K562 (cell line): ENCODE measurements at regions not wholly inside any gene's neighbourhood (a gene's known extent, or its start where the extent isn't known, plus 50 kb on each side); places are given as distances from the start of the nearest gene placed in this dataset.

Experiments used
- ATAC-seq: fragments of 200-7000 bp; cut with Tn5 transposase; 3 replicates; pipeline ENCODE4 v1.9.1; 2020; ENCODE audit warnings: moderate library complexity
- BruUV-seq: library from RNA; stranded (reverse); fragments of 400-500 nt; replicated peaks from 2 replicates; lab custom pipeline; 2021; lab: Mats Ljungman, UMichigan
- CTCF ChIA-PET: fragments of 300-600 bp; formaldehyde crosslinking; extraction: SDS; loops from one replicate; lab custom pipeline; 2021; ENCODE audit warnings: low intra/inter-chr PET ratio; lab: Yijun Ruan, JAX
- POLR2A ChIA-PET: fragments of 300-600, 350-650 bp; sonication (Branson Sonifier 250); formaldehyde crosslinking; extraction: SDS; loops from one replicate; lab custom pipeline; 2021; ENCODE audit warnings: antibody characterized with exemption, inconsistent platforms; lab: Yijun Ruan, JAX
- DNase-seq, 4 experiments: peaks; one replicate each; pipeline versions ENCODE4 v3.0.0 to v3.0.0-alpha.2; 2011 to 2018; ENCODE audit warnings: low spot score in 3 of 4, mixed read lengths in 3 of 4; ENCODE audit errors: extremely low read depth in 1 of 4
- FAIRE-seq: peaks from 2 replicates; lab custom pipeline; 2011; peaks lifted over from hg19 to GRCh38; lab: Jason Lieb, UNC
- H2AFZ ChIP-seq: 2 replicates; pipeline ENCODE4 v1.6.0; 2011; ENCODE audit warnings: low read depth, low read length, control low read depth, inconsistent platforms
- H3K27ac ChIP-seq: fragments of 200-600 bp; 3 replicates; pipeline ENCODE4 v1.8.0; 2011; ENCODE audit warnings: low read depth, mild to moderate bottlenecking, control low read depth, inconsistent platforms, low read length, moderate library complexity, mixed read lengths; ENCODE audit errors: extremely low read depth
- H3K27me3 ChIP-seq, 2 experiments: fragments of 300-600 bp in 1 of 2; 2 replicates in 1 of 2; 3 replicates in 1 of 2; pipeline versions ENCODE4 v1.6.0 to v1.8.0; 2011; ENCODE audit warnings: inconsistent platforms in 2 of 2, low read length in 2 of 2, mild to moderate bottlenecking in 1 of 2, mixed read lengths in 1 of 2, moderate library complexity in 1 of 2; ENCODE audit not compliant: control insufficient read depth in 2 of 2, insufficient read depth in 2 of 2
- H3K36me3 ChIP-seq: fragments of 300-600 bp; 3 replicates; pipeline ENCODE4 v1.8.0; 2011; ENCODE audit warnings: mild to moderate bottlenecking, low read length, inconsistent platforms; ENCODE audit not compliant: control insufficient read depth, insufficient read depth
- H3K4me1 ChIP-seq, 2 experiments: fragments of 200-600 bp in 1 of 2; replicated peaks in 1 of 2; 2 replicates in 1 of 2; 3 replicates in 1 of 2; pipeline versions ENCODE4 v1.5.1 to v1.8.0; 2011; ENCODE audit warnings: inconsistent platforms in 2 of 2, low read length in 2 of 2, mild to moderate bottlenecking in 1 of 2, mixed read lengths in 1 of 2, moderate library complexity in 1 of 2; ENCODE audit not compliant: control insufficient read depth in 2 of 2, insufficient read depth in 2 of 2
- H3K4me2 ChIP-seq: 2 replicates; pipeline ENCODE4 v1.6.1; 2011; ENCODE audit warnings: low read length, control low read depth, inconsistent platforms, mixed read lengths; ENCODE audit not compliant: insufficient read depth
- H3K4me3 ChIP-seq: fragments of 200-600 bp; sonication (generic), shearing (Covaris generic); 2 replicates; pipeline ENCODE4 v1.5.1; 2016; ENCODE audit warnings: control low read depth, inconsistent platforms
- H3K79me2 ChIP-seq: fragments of 200-600 bp; 3 replicates; pipeline ENCODE4 v1.8.0; 2011; ENCODE audit warnings: low read length, inconsistent platforms; ENCODE audit not compliant: control insufficient read depth, insufficient read depth
- H3K9ac ChIP-seq, 2 experiments: 2 replicates each; pipeline versions ENCODE4 v1.6.0 to v1.6.1; 2011; ENCODE audit warnings: low read depth in 2 of 2, low read length in 2 of 2, control low read depth in 1 of 2, inconsistent platforms in 1 of 2, mild to moderate bottlenecking in 1 of 2, mixed read lengths in 1 of 2; ENCODE audit not compliant: insufficient read depth in 1 of 2
- H3K9me1 ChIP-seq: one replicate; pipeline ENCODE4 v1.6.0; 2011; ENCODE audit warnings: inconsistent platforms, mild to moderate bottlenecking, low read length, moderate library complexity; ENCODE audit not compliant: control insufficient read depth, insufficient read depth
- H3K9me3 ChIP-seq: replicated peaks from 2 replicates; pipeline ENCODE4 v1.5.1; 2011; ENCODE audit warnings: low read depth, low read length, inconsistent platforms; ENCODE audit not compliant: control insufficient read depth, insufficient read depth
- H4K20me1 ChIP-seq: replicated peaks from 2 replicates; pipeline ENCODE4 v1.6.1; 2011; ENCODE audit warnings: low read length, inconsistent platforms, mixed read lengths; ENCODE audit not compliant: control insufficient read depth, insufficient read depth
- CEBPG ChIP-seq, 3 experiments: fragments of 200-800 bp in 1 of 3; sonication (Bioruptor generic) in 1 of 3; sonication (generic) in 1 of 3; formaldehyde crosslinking in 1 of 3; IDR thresholded peaks in 2 of 3; conservative IDR thresholded peaks in 1 of 3; 2 replicates each; pipeline versions ENCODE4 v1.6.1 to v1.8.0; 2016 to 2022; ENCODE audit warnings: missing compliant biosample characterization in 2 of 3, missing genetic modification characterization in 2 of 3, mild to moderate bottlenecking in 1 of 3, missing genetic modification reagents in 1 of 3
- MCM2 ChIP-seq: fragments of 450-650 bp; IDR thresholded peaks from 2 replicates; pipeline ENCODE4 v1.6.1; 2017; ENCODE audit warnings: low read depth, mild to moderate bottlenecking
- NKRF ChIP-seq: fragments of 450-650 bp; IDR thresholded peaks from 2 replicates; pipeline ENCODE4 v1.6.1; 2016; ENCODE audit warnings: borderline replicate concordance
- PHB2 ChIP-seq: fragments of 450-650 bp; IDR thresholded peaks from 2 replicates; pipeline ENCODE4 v1.6.1; 2017; ENCODE audit warnings: low read depth
- PTTG1 ChIP-seq: fragments of 450-650 bp; IDR thresholded peaks from 2 replicates; pipeline ENCODE4 v1.6.1; 2016; ENCODE audit warnings: low read depth, mild to moderate bottlenecking, missing genetic modification characterization, missing compliant biosample characterization
- RAD21 ChIP-seq, 2 experiments: fragments of 250-450 bp in 1 of 2; fragments of 450-650 bp in 1 of 2; sonication (Bioruptor Pico) in 1 of 2; formaldehyde crosslinking in 1 of 2; IDR thresholded peaks in 1 of 2; conservative IDR thresholded peaks in 1 of 2; 2 replicates each; pipeline versions ENCODE4 v1.4.0 to v1.8.0; 2020 to 2022; ENCODE audit warnings: mild to moderate bottlenecking in 2 of 2, moderate library complexity in 1 of 2
- RCOR1 ChIP-seq, 2 experiments: IDR thresholded peaks; 2 replicates each; pipeline ENCODE4 v1.6.1; 2012; ENCODE audit warnings: low read depth in 2 of 2, low read length in 2 of 2, borderline replicate concordance in 1 of 2, improper control_type of control experiment in 1 of 2
- ZNF232 ChIP-seq: sonication (generic); formaldehyde crosslinking; IDR thresholded peaks from 2 replicates; pipeline ENCODE4 v1.8.0; 2022; ENCODE audit warnings: mild to moderate bottlenecking, missing genetic modification reagents
- WGBS: fragments of 100-300 bp; shearing (Covaris generic); methylation state at CpG from one replicate; pipeline ENCODE4 v1.1.6; 2016; ENCODE audit warnings: low coverage, mixed read lengths; ENCODE audit not compliant: insufficient coverage; ENCODE audit errors: missing lambda C conversion rate; 5-methylcytosine and 5-hydroxymethylcytosine counted together
- in situ Hi-C: fragments of 300-500 bp; cut with MboI; formaldehyde crosslinking; loops from 4 replicates; pipeline ENCODE4 v1.15.0; 2018; ENCODE audit warnings: inconsistent platforms, mixed read lengths
- intact Hi-C: fragments of 100-400 bp; cut with micrococcal nuclease; formaldehyde crosslinking; loops from 2 replicates; pipeline ENCODE4 v1.14.2; 2022
- TF ChIP-seq, protein P1 (sequence below): fragments of 250-450 bp; sonication (Bioruptor Pico); IDR thresholded peaks from 2 replicates; pipeline ENCODE4 v1.4.0; 2020
- TF ChIP-seq, protein P2 (sequence below): fragments of 450-650 bp; conservative IDR thresholded peaks from 2 replicates; pipeline ENCODE4 v1.6.1; 2016; ENCODE audit warnings: missing genetic modification characterization, low read depth, mild to moderate bottlenecking, missing compliant biosample characterization, moderate library complexity

GRCh38 chr10:78617115-78617514 lies 451.7 kb upstream of the ZMIZ1 start:
- intact Hi-C loops (no loop called here), in situ Hi-C loops (no loop called here)
- no peak for FAIRE-seq
- no peaks in the 10 kb centered on the region for H3K36me3 ChIP-seq
- 0 out of 5 replicates have a peak, but pooled peaks cover 0 to 3% of the 10 kb centered on the region in 2 experiments for H3K27me3 ChIP-seq
- ChIA-PET POLR2A (interaction anchor here (1.5 to 1.9 kb wide), 2 partner anchors 9 to 34 kb away, joined by 3 to 8 read pairs; no protein-coding TSS in a partner anchor), CTCF (no interaction called here)
- ATAC-seq, result no peak
- WGBS, result 2% methylated on average over 3 of the region's 3 CpGs
- no peaks in the 10 kb centered on the region for H3K9me1 ChIP-seq
- H3K9ac ChIP-seq, result no peak overlapping the region
- no peaks in the 10 kb centered on the region for H3K9me3 ChIP-seq
- H3K4me3 ChIP-seq, result no peak overlapping the region
- H3K79me2 ChIP-seq, result no peaks in the 10 kb centered on the region
- no peak overlapping the region for H3K4me2 ChIP-seq
- no peak for DNase-seq
- H2AFZ ChIP-seq, result no peak overlapping the region
- H3K4me1 ChIP-seq, result no peaks in the 10 kb centered on the region
- no TSS peak for BruUV-seq
- no peaks in the 10 kb centered on the region for H4K20me1 ChIP-seq
- no peak overlapping the region for H3K27ac ChIP-seq
- no peak for TF ChIP-seq PHB2
- no peak for TF ChIP-seq ZNF232 (CRISPR knock-in tag)
- TF ChIP-seq, protein P1, sequence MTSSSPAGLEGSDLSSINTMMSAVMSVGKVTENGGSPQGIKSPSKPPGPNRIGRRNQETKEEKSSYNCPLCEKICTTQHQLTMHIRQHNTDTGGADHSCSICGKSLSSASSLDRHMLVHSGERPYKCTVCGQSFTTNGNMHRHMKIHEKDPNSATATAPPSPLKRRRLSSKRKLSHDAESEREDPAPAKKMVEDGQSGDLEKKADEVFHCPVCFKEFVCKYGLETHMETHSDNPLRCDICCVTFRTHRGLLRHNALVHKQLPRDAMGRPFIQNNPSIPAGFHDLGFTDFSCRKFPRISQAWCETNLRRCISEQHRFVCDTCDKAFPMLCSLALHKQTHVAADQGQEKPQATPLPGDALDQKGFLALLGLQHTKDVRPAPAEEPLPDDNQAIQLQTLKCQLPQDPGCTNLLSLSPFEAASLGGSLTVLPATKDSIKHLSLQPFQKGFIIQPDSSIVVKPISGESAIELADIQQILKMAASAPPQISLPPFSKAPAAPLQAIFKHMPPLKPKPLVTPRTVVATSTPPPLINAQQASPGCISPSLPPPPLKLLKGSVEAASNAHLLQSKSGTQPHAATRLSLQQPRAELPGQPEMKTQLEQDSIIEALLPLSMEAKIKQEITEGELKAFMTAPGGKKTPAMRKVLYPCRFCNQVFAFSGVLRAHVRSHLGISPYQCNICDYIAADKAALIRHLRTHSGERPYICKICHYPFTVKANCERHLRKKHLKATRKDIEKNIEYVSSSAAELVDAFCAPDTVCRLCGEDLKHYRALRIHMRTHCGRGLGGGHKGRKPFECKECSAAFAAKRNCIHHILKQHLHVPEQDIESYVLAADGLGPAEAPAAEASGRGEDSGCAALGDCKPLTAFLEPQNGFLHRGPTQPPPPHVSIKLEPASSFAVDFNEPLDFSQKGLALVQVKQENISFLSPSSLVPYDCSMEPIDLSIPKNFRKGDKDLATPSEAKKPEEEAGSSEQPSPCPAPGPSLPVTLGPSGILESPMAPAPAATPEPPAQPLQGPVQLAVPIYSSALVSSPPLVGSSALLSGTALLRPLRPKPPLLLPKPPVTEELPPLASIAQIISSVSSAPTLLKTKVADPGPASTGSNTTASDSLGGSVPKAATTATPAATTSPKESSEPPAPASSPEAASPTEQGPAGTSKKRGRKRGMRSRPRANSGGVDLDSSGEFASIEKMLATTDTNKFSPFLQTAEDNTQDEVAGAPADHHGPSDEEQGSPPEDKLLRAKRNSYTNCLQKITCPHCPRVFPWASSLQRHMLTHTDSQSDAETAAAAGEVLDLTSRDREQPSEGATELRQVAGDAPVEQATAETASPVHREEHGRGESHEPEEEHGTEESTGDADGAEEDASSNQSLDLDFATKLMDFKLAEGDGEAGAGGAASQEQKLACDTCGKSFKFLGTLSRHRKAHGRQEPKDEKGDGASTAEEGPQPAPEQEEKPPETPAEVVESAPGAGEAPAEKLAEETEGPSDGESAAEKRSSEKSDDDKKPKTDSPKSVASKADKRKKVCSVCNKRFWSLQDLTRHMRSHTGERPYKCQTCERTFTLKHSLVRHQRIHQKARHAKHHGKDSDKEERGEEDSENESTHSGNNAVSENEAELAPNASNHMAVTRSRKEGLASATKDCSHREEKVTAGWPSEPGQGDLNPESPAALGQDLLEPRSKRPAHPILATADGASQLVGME (CRISPR knock-in tag), result no peak
- TF ChIP-seq, protein P2, sequence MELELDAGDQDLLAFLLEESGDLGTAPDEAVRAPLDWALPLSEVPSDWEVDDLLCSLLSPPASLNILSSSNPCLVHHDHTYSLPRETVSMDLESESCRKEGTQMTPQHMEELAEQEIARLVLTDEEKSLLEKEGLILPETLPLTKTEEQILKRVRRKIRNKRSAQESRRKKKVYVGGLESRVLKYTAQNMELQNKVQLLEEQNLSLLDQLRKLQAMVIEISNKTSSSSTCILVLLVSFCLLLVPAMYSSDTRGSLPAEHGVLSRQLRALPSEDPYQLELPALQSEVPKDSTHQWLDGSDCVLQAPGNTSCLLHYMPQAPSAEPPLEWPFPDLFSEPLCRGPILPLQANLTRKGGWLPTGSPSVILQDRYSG (tag), result no peak
- no peak for TF ChIP-seq PTTG1 (tag)
- TF ChIP-seq RCOR1 (IDR thresholded peaks at IDR 0.05; ENCODE audit: borderline replicate concordance in 1 of 2, low read depth in 2 of 2, low read length in 2 of 2), result no peak
- no peak for TF ChIP-seq RAD21 (CRISPR knock-in tag; conservative IDR thresholded peaks at IDR 0.05 in 1 of 2, IDR thresholded peaks at IDR 0.05 in 1 of 2)
- TF ChIP-seq MCM2, result no peak
- TF ChIP-seq NKRF, result no peak
- no peak for TF ChIP-seq CEBPG (CRISPR knock-in tag; IDR thresholded peaks at IDR 0.05)
- TF ChIP-seq CEBPG (tag; conservative IDR thresholded peaks at IDR 0.05 in 1 of 2, IDR thresholded peaks at IDR 0.05 in 1 of 2), result no peak
